AG10803 (cell line): ENCODE measurements at regions not wholly inside any gene's neighbourhood (a gene's known extent, or its start where the extent isn't known, plus 50 kb on each side); places are given as distances from the start of the nearest gene placed in this dataset.

Source experiments
- DNase-seq: peaks from one replicate; pipeline ENCODE4 v3.0.0; 2010; ENCODE audit warnings: low read depth
- H3K4me3 ChIP-seq: 2 replicates; pipeline ENCODE4 v1.5.1; 2011; ENCODE audit warnings: mild to moderate bottlenecking, low read length, control low read depth
- TF ChIP-seq, protein P1 (sequence below): conservative IDR thresholded peaks from 2 replicates; pipeline ENCODE4 v1.5.1; 2011; ENCODE audit warnings: mild to moderate bottlenecking, low read length, control low read depth, inconsistent platforms

DNA sequence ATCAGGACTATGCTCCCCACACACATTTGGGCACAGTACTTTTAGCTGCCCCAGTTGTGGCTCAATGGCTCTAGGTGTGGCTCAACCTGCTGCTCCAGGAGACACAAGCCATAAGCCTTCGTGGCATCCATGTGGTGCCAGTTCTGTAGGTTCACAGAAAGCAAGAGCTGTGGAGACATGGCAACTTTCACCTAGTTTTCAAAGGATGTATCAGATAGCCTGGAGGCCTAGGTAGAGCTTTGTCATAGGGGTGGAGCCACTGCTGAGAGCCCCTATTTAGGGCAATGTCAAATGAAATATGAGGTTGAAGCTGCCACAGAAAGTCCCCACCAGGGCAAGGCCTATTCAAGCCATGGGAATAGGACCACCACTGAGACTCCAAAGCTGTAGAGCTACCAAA lies 210.5 kb downstream of the LMO4 start:
- TF ChIP-seq, protein P1, sequence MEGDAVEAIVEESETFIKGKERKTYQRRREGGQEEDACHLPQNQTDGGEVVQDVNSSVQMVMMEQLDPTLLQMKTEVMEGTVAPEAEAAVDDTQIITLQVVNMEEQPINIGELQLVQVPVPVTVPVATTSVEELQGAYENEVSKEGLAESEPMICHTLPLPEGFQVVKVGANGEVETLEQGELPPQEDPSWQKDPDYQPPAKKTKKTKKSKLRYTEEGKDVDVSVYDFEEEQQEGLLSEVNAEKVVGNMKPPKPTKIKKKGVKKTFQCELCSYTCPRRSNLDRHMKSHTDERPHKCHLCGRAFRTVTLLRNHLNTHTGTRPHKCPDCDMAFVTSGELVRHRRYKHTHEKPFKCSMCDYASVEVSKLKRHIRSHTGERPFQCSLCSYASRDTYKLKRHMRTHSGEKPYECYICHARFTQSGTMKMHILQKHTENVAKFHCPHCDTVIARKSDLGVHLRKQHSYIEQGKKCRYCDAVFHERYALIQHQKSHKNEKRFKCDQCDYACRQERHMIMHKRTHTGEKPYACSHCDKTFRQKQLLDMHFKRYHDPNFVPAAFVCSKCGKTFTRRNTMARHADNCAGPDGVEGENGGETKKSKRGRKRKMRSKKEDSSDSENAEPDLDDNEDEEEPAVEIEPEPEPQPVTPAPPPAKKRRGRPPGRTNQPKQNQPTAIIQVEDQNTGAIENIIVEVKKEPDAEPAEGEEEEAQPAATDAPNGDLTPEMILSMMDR: no peak

DNA sequence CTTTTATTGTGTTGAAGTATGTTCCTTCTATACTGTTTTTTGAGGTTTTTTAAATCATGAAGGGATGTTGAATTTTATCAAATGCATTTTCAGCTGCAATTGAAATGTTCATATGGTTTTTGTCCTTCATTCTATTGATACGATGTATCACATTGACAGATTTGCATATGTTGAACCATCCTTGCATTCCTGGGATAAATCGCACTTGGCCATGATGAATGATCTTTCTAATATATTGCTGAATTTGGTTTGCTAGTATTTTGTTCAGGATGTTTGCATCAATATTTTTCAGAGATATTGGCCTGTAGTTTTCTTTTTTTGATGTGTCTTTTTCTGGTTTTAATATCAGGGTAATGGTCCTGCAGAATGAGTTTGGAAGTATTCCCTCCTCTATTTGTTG lies 214.0 kb downstream of the LMO4 start:
- no peak for DNase-seq
- H3K4me3 ChIP-seq: no peak overlapping the region
- TF ChIP-seq, protein P1: no peak

More for the DNA sequence above, 210.5 kb downstream of the LMO4 start:
- no peak for DNase-seq
- H3K4me3 ChIP-seq: no peak overlapping the region

DNA sequence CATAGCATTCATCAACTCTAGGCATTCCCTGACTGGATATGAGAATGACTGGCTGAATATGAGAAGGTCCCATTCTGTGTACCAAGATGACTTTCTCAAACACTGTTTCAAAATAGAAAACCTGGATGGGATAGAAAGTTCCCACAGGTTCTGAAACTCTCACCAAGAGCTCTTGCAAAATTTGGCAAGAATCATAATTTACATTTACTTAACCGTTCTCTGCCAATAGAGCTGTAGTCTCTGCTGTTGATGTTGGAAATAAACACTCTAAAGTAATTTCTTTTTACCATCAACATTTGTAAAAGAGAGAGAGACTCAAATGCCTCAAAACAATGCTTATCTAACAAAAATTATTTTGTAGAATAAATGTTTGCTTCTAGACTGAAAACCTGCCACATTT lies 221.1 kb downstream of the LMO4 start:
- TF ChIP-seq, protein P1: no peak
- DNase-seq: no peak
- no peak overlapping the region for H3K4me3 ChIP-seq

GRCh38 chr1:87553511-87553910 lies 224.8 kb downstream of the LMO4 start:
- DNase-seq: no peak
- TF ChIP-seq, protein P1: no peak
- no peak overlapping the region for H3K4me3 ChIP-seq

DNA sequence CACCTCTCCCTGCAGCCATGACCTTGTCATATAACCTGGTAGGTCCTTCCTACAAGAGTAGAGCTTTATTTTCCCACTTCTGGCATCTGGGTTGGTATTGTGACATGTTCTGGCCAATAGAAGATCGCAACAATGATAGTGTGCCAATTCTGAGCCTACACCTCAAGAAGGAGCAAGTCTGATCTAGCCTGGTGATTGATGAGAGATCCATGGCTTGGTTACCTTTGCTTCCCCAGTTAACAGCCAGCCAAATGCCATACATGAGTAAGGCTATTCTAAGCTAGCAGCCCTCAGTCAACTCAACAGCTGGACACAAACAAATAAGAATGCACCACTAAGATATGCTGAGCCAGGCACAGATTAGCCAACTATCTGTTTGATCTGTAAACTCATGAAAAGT lies 226.7 kb downstream of the LMO4 start:
- DNase-seq: no peak
- TF ChIP-seq, protein P1: no peak
- no peak overlapping the region for H3K4me3 ChIP-seq

GRCh38 chr1:87556326-87556725 lies 227.6 kb downstream of the LMO4 start:
- TF ChIP-seq, protein P1: no peak
- H3K4me3 ChIP-seq: no peak overlapping the region
- no peak for DNase-seq

DNA sequence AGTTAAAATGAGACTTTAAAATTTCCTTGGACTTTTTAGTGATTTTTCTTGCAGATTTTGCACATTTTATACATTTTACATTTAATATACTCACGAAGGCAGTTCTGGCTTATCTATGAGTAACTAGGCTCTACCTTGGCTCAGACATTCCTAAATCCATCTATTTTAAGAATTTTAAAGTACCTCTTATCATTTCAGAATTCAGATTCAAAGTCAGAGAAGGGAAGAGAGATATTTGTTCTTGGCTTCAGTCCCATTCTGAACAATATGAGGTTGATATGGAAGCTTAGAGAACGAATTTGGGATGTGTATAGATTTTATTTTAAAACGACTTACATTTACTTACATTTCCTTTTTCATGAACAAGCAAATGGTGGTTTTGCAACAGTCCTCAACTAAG lies 230.2 kb downstream of the LMO4 start:
- TF ChIP-seq, protein P1: no peak
- no peak overlapping the region for H3K4me3 ChIP-seq
- no peak for DNase-seq
